CD4-positive, alpha-beta T cell treated with Interleukin-4 for 1 hour (primary cell): ENCODE measurements at regions not wholly inside any gene's neighbourhood (a gene's known extent, or its start where the extent isn't known, plus 50 kb on each side); places are given as distances from the start of the nearest gene placed in this dataset.
A peak's percentile ranks its signal among the peaks of the same experiment; 100 is the strongest.
"Not testable (repeated sequence)": the region's sequence is repeated elsewhere in the genome, so short reads cannot be mapped to it uniquely, and the experiment has no call there.

Experiments
- DNase-seq, 2 donors: peaks; one replicate each; pipeline ENCODE4 v3.0.0-alpha.2; 2020 to 2022

- no peak for DNase-seq
These were observed 100.4 kb downstream of the CD83 start for GRCh38 chr6:14217728-14218518.

- no peak for DNase-seq
These were observed 100.9 kb downstream of the CD83 start for GRCh38 chr6:14218519-14218800.

- no peak for DNase-seq
These were observed 104.2 kb downstream of the CD83 start for GRCh38 chr6:14221564-14222279.

GRCh38 chr6:14222956-14223355 lies 105.4 kb downstream of the CD83 start:
- DNase-seq = no peak

GRCh38 chr6:14224359-14225103 lies 107.0 kb downstream of the CD83 start:
- no peak for DNase-seq

- DNase-seq = no peak
These were observed 108.6 kb downstream of the CD83 start for GRCh38 chr6:14226051-14226660.

GRCh38 chr6:14228571-14228970 lies 111.0 kb downstream of the CD83 start:
- DNase-seq = no peak

GRCh38 chr6:14231071-14231483 lies 113.5 kb downstream of the CD83 start:
- DNase-seq = no peak

- DNase-seq = no peak
These were observed 114.1 kb downstream of the CD83 start for GRCh38 chr6:14231501-14232280.

GRCh38 chr6:14232889-14233288 lies 115.3 kb downstream of the CD83 start:
- DNase-seq = no peak

GRCh38 chr6:14235653-14236356 lies 118.2 kb downstream of the CD83 start:
- DNase-seq = no peak

GRCh38 chr6:14239097-14239496 lies 121.5 kb downstream of the CD83 start:
- no peak for DNase-seq

GRCh38 chr6:14240411-14241166 lies 123.0 kb downstream of the CD83 start:
- DNase-seq = no peak

- no peak for DNase-seq
These were observed 123.9 kb downstream of the CD83 start for GRCh38 chr6:14241255-14242070.

- not testable (repeated sequence) for DNase-seq
These were observed 125.3 kb downstream of the CD83 start for GRCh38 chr6:14242912-14243311.

- no peak for DNase-seq
These were observed 126.0 kb downstream of the CD83 start for GRCh38 chr6:14243597-14243996.

GRCh38 chr6:14246876-14247275 lies 129.3 kb downstream of the CD83 start:
- DNase-seq = no peak

GRCh38 chr6:14250573-14250972 lies 133.0 kb downstream of the CD83 start:
- no peak for DNase-seq

GRCh38 chr6:14252271-14252850 lies 134.8 kb downstream of the CD83 start:
- DNase-seq = no peak

- peak in 1 of 2 donors; percentile 48 for DNase-seq
These were observed 136.9 kb downstream of the CD83 start for GRCh38 chr6:14254505-14254904.
